ENCODE measurements at regions not wholly inside any gene's neighbourhood (a gene's known extent, or its start where the extent isn't known, plus 50 kb on each side); places are given as distances from the start of the nearest gene placed in this dataset.

DNA sequence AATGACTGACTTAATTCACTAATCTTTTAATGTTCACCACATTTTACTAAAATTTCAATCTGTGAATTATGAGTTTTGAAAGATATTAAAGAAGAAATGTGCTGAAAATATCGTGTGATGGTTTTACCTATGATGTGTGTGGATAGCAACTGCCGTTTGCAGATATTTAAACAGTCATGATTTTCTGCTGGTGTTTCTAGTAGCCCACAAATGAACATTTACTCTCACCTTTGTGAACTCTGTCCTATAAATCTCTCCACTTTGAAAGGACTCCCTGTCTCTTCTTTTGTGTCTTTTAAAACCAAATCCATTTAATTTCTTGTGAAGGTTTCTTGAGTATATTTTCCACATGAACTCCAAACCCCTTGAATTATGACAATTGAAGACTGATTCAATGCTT, 771.2 kb upstream of the SALL3 start:
- Mint-ChIP-seq H3K27ac (no peak overlapping the region), H3K4me1 (ENCODE audit: low read depth) (no peaks in the 10 kb centered on the region), H3K27me3 (ENCODE audit: low read depth) (no peaks in the 10 kb centered on the region), H3K9me3 (no peaks in the 10 kb centered on the region), H3K36me3 (ENCODE audit: low read depth) (no peaks in the 10 kb centered on the region), H3K4me3 (ENCODE audit: low read depth) (no peak overlapping the region)
- no peak for DNase-seq (ENCODE audit: low spot score)
- intact Hi-C loops (cut with micrococcal nuclease), result no loop called here

DNA sequence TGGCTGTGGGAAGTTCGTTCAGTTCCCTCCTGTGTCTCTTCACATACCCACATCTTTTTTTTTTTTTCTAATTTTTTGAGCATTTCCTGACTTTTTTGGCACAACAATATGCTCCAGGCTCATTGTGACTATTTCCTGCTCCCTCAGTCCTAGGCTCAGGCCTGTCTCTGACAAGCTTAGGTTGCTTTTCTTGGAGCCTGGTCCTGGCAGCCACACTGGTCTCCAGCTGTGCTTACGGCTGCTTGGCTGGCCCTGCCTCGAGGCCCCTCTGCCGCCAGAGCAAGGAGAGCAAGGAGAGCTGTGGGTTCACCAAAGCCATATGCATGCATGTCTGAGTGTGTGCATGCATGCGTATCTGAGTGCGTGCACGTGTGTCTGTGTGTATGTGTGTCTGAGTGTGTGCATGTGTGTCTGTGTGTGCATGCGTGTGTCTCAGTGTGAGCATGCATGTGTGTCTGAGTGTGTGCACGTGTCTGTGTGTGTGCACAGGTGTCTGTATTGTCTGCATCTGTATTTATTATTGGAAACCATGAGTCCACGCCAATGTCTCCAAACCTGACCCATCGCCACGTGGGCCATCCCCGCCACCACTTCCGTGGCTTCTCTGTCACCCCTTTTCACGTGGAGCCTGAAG, 766.1 kb upstream of the SALL3 start:
- no peak overlapping the region for H3K4me3 Mint-ChIP-seq (ENCODE audit: low read depth)
- no peaks in the 10 kb centered on the region for H3K4me1 Mint-ChIP-seq (ENCODE audit: low read depth)
- H3K27me3 Mint-ChIP-seq (ENCODE audit: low read depth), result no peaks in the 10 kb centered on the region
- H3K36me3 Mint-ChIP-seq (ENCODE audit: low read depth), result no peaks in the 10 kb centered on the region
- no peak for DNase-seq (ENCODE audit: low spot score)
- H3K27ac Mint-ChIP-seq, result no peak overlapping the region
- intact Hi-C loops (cut with micrococcal nuclease), result no loop called here
- H3K9me3 Mint-ChIP-seq, result peaks cover 8% of the 10 kb centered on the region

DNA sequence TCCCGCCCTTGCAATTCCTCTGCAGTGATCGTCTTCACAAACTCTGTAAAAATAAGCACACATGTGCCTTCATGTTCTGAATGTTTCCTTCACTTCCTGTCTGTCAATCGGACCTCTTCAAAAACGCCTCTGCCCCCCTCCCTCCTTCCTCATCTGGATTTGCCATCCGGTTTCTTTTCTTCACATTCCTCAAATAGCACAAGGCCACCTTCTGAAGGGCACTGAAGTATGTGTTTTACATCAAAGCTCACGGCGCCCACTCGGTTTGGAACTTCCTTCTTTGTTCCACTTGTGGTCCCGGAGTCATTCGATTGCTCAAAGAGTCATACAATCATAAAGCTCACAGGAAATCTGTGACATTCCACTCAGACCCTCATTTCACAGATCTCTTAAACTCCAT, 758.1 kb upstream of the SALL3 start:
- H3K9me3 Mint-ChIP-seq, result peaks cover 5% of the 10 kb centered on the region
- intact Hi-C loops (cut with micrococcal nuclease), result no loop called here
- no peak for DNase-seq (ENCODE audit: low spot score)
- H3K27me3 Mint-ChIP-seq (ENCODE audit: low read depth), result no peaks in the 10 kb centered on the region
- H3K36me3 Mint-ChIP-seq (ENCODE audit: low read depth), result no peaks in the 10 kb centered on the region
- H3K4me1 Mint-ChIP-seq (ENCODE audit: low read depth), result no peaks in the 10 kb centered on the region
- no peak overlapping the region for H3K4me3 Mint-ChIP-seq (ENCODE audit: low read depth)
- H3K27ac Mint-ChIP-seq, result no peak overlapping the region

DNA sequence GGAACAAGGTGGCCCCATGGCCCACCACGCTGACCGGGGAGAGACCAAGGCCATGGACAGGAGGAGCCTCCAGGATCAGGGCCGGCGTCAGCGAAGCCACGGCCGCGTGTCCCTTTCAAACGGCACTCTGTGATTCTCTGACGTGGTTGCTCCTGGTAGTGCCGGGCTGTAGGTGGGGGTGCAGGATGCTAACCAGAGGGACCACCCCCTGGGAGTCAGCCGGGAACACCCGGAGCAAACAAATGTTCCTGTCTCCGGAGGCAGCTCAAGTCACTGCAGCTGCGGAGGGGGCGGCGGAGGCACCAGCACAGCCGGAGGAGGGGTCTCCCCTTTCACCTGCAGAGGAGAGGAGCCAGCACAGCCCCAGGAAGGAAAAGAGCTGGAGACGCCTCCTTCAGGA, 750.6 kb upstream of the SALL3 start:
- H3K36me3 Mint-ChIP-seq (ENCODE audit: low read depth), result no peaks in the 10 kb centered on the region
- H3K4me3 Mint-ChIP-seq (ENCODE audit: low read depth), result no peak overlapping the region
- peaks cover 14% of the 10 kb centered on the region for H3K9me3 Mint-ChIP-seq
- no peaks in the 10 kb centered on the region for H3K4me1 Mint-ChIP-seq (ENCODE audit: low read depth)
- intact Hi-C loops (cut with micrococcal nuclease), result no loop called here
- H3K27me3 Mint-ChIP-seq (ENCODE audit: low read depth), result no peaks in the 10 kb centered on the region
- H3K27ac Mint-ChIP-seq, result no peak overlapping the region
- DNase-seq (ENCODE audit: low spot score), result no peak

DNA sequence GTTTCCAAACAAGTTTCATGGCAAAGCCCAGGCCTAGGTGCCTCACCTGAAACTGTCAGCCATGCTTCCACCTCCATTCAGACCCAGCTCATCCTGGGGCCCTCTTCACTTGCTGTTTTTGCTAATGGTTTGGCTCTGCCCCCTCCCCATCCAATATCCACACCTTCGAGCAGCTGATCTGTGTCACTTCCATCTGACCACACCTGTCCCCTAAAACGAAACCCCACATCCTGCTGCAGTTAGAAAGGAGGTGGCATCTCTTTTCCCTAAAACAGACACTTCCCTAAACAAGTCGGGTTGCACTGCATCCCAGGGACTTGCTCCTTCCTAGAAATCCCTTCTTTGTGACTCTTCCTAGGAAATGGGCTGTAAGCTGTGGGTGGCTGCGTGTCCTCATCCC, 748.7 kb upstream of the SALL3 start:
- H3K4me1 Mint-ChIP-seq (ENCODE audit: low read depth), result no peaks in the 10 kb centered on the region
- no peak overlapping the region for H3K27ac Mint-ChIP-seq
- H3K4me3 Mint-ChIP-seq (ENCODE audit: low read depth), result no peak overlapping the region
- no peak for DNase-seq (ENCODE audit: low spot score)
- no peaks in the 10 kb centered on the region for H3K27me3 Mint-ChIP-seq (ENCODE audit: low read depth)
- no peaks in the 10 kb centered on the region for H3K36me3 Mint-ChIP-seq (ENCODE audit: low read depth)
- H3K9me3 Mint-ChIP-seq, result peaks cover 13% of the 10 kb centered on the region
- intact Hi-C loops (cut with micrococcal nuclease), result no loop called here

DNA sequence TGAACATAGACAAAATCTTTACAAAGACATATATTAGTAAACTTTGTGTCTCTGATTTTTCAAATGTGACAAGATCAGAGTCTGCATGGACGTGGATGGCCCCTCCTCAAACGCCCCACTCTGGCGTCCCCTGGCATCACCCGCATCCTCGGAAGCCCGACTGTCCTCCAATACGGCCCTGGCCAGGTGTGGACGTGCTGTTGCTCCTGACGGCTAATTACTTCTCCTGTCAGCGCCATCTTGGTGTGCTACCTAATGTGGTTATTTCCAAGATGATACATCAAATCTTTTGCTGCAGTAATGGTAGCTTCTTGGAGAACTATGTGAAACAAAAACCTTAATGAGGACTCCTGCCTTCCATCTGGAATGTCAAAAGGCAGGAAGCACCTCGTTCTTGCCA, 747.4 kb upstream of the SALL3 start:
- H3K27ac Mint-ChIP-seq, result no peak overlapping the region

DNA sequence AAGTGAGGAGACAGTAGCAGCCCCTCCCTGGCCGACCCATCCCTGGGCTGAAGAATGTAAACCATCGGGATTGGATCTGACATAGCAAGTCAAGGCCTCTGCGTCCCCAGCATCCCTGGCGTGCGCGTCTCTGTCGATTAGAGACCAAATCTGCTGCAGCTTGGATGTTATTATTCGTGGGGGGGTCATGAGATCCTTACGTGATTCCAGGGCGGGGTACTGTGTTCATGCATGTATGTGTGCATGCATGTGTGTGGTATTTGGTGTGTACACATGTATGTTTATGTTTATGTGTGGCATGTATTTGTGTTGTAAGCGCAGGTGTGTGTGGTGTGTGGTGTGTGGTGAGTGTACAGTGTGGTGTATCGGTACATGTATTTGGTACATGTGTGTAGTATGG, 741.8 kb upstream of the SALL3 start:
- H3K27ac Mint-ChIP-seq, result no peak overlapping the region
- DNase-seq (ENCODE audit: low spot score), result no peak

More for the DNA sequence above, 747.4 kb upstream of the SALL3 start:
- H3K36me3 Mint-ChIP-seq (ENCODE audit: low read depth), result no peaks in the 10 kb centered on the region
- no peak for DNase-seq (ENCODE audit: low spot score)
- intact Hi-C loops (cut with micrococcal nuclease), result no loop called here
- peaks cover 8% of the 10 kb centered on the region for H3K9me3 Mint-ChIP-seq
- H3K4me1 Mint-ChIP-seq (ENCODE audit: low read depth), result no peaks in the 10 kb centered on the region
- H3K4me3 Mint-ChIP-seq (ENCODE audit: low read depth), result no peak overlapping the region
- H3K27me3 Mint-ChIP-seq (ENCODE audit: low read depth), result no peaks in the 10 kb centered on the region

DNA sequence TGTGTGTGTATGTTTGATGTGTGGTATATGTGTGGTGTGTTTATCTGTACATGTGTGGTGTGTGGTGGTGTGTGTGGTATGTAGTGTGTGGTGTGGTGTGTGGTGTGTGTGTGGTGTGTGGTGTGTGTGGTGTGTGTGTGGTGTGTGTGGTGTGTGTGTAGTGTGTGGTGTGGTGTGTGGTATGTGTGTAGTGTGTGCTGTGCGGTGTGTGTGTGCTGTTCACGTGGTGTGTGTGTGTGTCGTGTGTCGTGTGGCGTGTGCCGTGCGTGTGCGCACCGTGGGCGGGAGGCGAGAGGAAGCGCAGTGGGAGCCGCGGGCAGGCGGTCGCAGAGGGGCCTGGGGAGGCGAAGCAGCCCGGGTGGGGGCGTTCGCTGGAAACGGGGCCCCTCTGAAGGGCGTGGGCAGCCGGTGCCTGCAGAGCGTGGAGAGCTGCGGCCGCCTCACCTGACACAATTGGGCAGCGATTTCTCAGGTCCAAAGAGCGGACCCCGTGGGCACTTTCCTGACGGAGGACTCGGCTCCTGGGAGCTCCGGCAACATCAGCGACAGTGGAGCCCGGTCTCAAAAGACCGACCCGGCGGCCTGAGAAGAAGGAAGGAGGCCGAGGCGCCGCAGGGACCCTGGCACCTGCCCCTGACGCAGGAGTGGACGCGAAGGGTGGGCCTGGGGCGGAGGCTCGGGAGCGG, 741.1 kb upstream of the SALL3 start:
- no peak overlapping the region for H3K27ac Mint-ChIP-seq

More for the DNA sequence above, 741.8 kb upstream of the SALL3 start:
- H3K27me3 Mint-ChIP-seq (ENCODE audit: low read depth), result no peaks in the 10 kb centered on the region
- intact Hi-C loops (cut with micrococcal nuclease), result no loop called here
- no peak overlapping the region for H3K4me3 Mint-ChIP-seq (ENCODE audit: low read depth)
- no peaks in the 10 kb centered on the region for H3K4me1 Mint-ChIP-seq (ENCODE audit: low read depth)
- H3K9me3 Mint-ChIP-seq, result peaks cover 7% of the 10 kb centered on the region
- H3K36me3 Mint-ChIP-seq (ENCODE audit: low read depth), result peaks cover 3% of the 10 kb centered on the region

DNA sequence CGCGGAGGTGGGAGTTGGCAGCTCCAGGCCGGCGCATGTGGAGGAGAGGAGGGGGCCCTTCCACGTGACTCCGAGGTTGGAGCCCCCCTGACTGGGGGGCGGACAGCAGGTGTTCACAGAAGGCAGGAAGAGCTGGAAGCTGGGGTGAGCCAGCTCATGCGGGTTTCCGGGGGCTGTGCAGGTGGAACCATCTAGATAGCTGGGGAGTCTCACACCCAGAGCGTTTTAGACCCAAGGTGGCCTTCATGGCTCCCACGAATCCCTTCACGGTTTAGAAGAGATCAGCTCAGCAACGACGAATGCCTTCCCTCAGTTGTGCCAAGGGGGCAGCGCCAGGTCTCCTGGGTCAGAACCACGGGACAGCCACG, 740.5 kb upstream of the SALL3 start:
- intact Hi-C loops (cut with micrococcal nuclease), result no loop called here
- H3K27me3 Mint-ChIP-seq (ENCODE audit: low read depth), result no peaks in the 10 kb centered on the region
- DNase-seq (ENCODE audit: low spot score), result no peak
- peaks cover 3% of the 10 kb centered on the region for H3K36me3 Mint-ChIP-seq (ENCODE audit: low read depth)
- peaks cover 7% of the 10 kb centered on the region for H3K9me3 Mint-ChIP-seq
- no peak overlapping the region for H3K27ac Mint-ChIP-seq
- H3K4me3 Mint-ChIP-seq (ENCODE audit: low read depth), result no peak overlapping the region
- H3K4me1 Mint-ChIP-seq (ENCODE audit: low read depth), result no peaks in the 10 kb centered on the region

More for the DNA sequence above, 741.1 kb upstream of the SALL3 start:
- Mint-ChIP-seq H3K36me3 (ENCODE audit: low read depth) (peaks cover 3% of the 10 kb centered on the region), H3K27me3 (ENCODE audit: low read depth) (no peaks in the 10 kb centered on the region), H3K4me1 (ENCODE audit: low read depth) (no peaks in the 10 kb centered on the region), H3K4me3 (ENCODE audit: low read depth) (no peak overlapping the region), H3K9me3 (peaks cover 7% of the 10 kb centered on the region)
- no peak for DNase-seq (ENCODE audit: low spot score)
- intact Hi-C loops (cut with micrococcal nuclease), result no loop called here

DNA sequence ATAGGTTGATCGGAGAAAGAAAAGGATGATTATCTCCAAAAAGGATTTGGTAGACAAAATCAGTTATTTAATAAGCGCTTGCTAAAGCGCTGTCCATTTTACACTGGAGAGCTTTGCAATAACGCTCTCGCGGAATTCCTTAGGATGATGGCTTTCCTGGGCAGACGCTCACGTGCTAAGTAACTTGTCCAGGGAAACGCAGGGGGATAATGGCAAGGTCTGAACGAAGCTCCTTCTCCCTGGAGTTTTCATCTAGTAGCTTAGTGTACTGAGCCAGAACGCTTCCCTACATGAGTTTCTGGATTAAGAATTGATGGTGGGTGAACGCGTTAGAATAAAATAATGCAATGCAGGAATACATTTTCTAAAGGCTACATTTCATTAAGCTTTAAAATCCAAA, 739.5 kb upstream of the SALL3 start:
- DNase-seq (ENCODE audit: low spot score), result no peak
- H3K9me3 Mint-ChIP-seq, result peaks cover 7% of the 10 kb centered on the region
- H3K27ac Mint-ChIP-seq, result no peak overlapping the region
- intact Hi-C loops (cut with micrococcal nuclease), result no loop called here
- H3K4me1 Mint-ChIP-seq (ENCODE audit: low read depth), result no peaks in the 10 kb centered on the region
- H3K27me3 Mint-ChIP-seq (ENCODE audit: low read depth), result no peaks in the 10 kb centered on the region
- H3K36me3 Mint-ChIP-seq (ENCODE audit: low read depth), result peaks cover 3% of the 10 kb centered on the region
- no peak overlapping the region for H3K4me3 Mint-ChIP-seq (ENCODE audit: low read depth)

DNA sequence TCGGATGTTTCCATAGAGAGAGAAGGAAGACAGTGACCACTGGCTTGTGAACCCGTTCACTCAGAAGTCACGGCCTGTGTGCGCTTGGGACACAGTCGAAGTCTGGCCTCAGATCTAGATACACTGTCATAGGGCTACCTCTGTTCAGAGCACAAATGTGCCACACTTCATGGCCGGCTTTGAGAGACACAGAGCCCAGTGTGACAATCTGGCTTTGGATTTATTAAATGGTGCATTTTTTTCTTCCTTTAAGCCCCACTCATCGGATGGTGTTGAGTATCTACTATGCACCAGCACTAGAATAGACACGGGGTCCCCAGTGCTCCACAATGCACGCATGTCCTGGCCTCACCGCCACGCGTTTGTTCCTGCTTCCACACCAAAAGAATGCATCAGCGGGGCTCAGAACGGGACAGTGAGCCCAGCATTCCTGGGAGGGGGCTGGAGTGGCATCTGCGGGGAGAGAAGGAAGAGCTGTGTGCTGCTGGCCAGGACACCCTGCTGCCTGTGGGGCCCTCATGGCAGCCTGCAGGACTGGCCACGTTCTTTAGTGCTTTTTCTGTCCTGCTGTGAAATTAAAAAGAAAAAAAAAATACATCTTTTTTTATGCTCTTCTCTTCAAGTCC, 738.9 kb upstream of the SALL3 start:
- peaks cover 3% of the 10 kb centered on the region for H3K36me3 Mint-ChIP-seq (ENCODE audit: low read depth)
- intact Hi-C loops (cut with micrococcal nuclease), result no loop called here
- H3K27me3 Mint-ChIP-seq (ENCODE audit: low read depth), result no peaks in the 10 kb centered on the region
- H3K9me3 Mint-ChIP-seq, result peaks cover 7% of the 10 kb centered on the region
- no peak overlapping the region for H3K27ac Mint-ChIP-seq
- H3K4me1 Mint-ChIP-seq (ENCODE audit: low read depth), result no peaks in the 10 kb centered on the region
- DNase-seq (ENCODE audit: low spot score), result no peak
- H3K4me3 Mint-ChIP-seq (ENCODE audit: low read depth), result no peak overlapping the region

DNA sequence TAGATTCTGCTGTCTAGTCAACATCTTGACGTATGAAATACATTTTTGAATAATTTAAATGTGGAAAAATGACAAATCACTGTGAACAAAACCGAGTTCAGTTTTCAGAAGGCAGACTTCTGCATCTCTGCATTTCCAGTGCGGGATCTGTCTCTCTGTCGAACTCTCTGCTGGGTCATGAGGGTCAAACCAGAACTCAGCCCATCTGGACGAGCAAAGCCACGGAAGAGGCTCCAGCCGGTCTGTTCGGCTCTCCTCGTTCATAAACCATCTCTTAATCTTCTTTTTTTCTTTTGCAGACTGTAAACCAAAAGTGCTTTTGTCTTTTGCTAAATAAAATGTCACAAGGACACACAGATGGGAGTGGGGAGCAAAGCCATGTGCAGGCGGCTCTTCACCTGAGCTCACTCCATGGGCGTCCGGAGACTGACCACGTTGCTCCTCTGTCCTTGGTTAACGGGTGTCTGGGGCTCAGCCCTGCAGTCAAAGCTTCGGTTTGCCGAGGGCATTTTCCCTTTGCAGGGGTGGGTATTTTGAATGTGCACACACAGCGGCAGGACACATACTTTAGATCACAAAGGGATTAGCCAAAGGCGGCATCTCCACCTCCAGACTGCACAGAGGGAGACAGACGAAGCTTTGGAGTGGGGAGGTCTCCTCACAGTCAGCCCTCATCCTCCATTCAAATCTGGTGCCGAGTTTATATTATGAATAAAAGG, 737.9 kb upstream of the SALL3 start:
- H3K4me3 Mint-ChIP-seq (ENCODE audit: low read depth), result no peak overlapping the region
- H3K9me3 Mint-ChIP-seq, result peaks cover 7% of the 10 kb centered on the region

DNA sequence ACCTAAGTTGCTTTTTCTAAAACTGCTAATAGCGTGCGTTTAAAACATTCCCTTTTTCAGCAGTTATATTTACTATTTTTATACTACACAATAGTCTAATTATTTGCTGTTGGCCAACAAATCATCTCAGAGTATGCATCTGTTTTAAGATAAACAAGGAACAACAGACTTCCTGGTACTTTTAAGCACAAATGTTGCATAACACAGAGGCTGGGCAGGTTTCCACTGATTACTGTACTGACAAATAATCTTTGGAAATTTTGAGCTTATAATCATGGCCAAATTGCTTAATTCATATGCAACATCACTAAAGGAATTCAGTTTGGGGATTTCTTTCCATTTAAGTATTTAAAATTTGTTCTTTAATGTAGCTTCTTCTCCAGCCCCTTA, 737.4 kb upstream of the SALL3 start:
- intact Hi-C loops (cut with micrococcal nuclease), result no loop called here
- H3K4me1 Mint-ChIP-seq (ENCODE audit: low read depth), result no peaks in the 10 kb centered on the region
- no peak overlapping the region for H3K27ac Mint-ChIP-seq
- H3K9me3 Mint-ChIP-seq, result peaks cover 7% of the 10 kb centered on the region
- no peaks in the 10 kb centered on the region for H3K27me3 Mint-ChIP-seq (ENCODE audit: low read depth)
- DNase-seq (ENCODE audit: low spot score), result no peak
- no peak overlapping the region for H3K4me3 Mint-ChIP-seq (ENCODE audit: low read depth)
- peaks cover 3% of the 10 kb centered on the region for H3K36me3 Mint-ChIP-seq (ENCODE audit: low read depth)

More for the DNA sequence above, 737.9 kb upstream of the SALL3 start:
- H3K4me1 Mint-ChIP-seq (ENCODE audit: low read depth), result no peaks in the 10 kb centered on the region
- H3K27ac Mint-ChIP-seq, result no peak overlapping the region
- intact Hi-C loops (cut with micrococcal nuclease), result no loop called here
- H3K36me3 Mint-ChIP-seq (ENCODE audit: low read depth), result peaks cover 3% of the 10 kb centered on the region
- H3K27me3 Mint-ChIP-seq (ENCODE audit: low read depth), result no peaks in the 10 kb centered on the region
- no peak for DNase-seq (ENCODE audit: low spot score)

All from activated T-helper 2 cell treated with anti-CD3 and anti-CD28 coated beads, Interferon-gamma antibody, Interleukin-2, Interleukin-4, amounts not matched to agents 10 μg/mL and 5 μg/mL and 100 μg/mL, durations not matched to agents 14 hours and 24 hours and 36 hours (primary cell).